H1 (cell line): ENCODE measurements at regions not wholly inside any gene's neighbourhood (a gene's known extent, or its start where the extent isn't known, plus 50 kb on each side); places are given as distances from the start of the nearest gene placed in this dataset.

Experiments used
- BACH1 ChIP-seq: IDR thresholded peaks from 2 replicates; pipeline ENCODE4 v1.6.1; 2012; ENCODE audit warnings: low read length, improper control_type of control experiment
- BRCA1 ChIP-seq: IDR thresholded peaks from 2 replicates; pipeline ENCODE4 v1.6.1; 2012; ENCODE audit warnings: low read depth, low read length, improper control_type of control experiment
- CTBP2 ChIP-seq: IDR thresholded peaks from 2 replicates; pipeline ENCODE4 v1.7.0; 2011; ENCODE audit warnings: borderline replicate concordance, mild to moderate bottlenecking, moderate library complexity, mixed read lengths, low read length; ENCODE audit not compliant: insufficient read depth, insufficient read length
- KDM4A ChIP-seq: IDR thresholded peaks from one replicate; pipeline ENCODE4 v1.7.1; 2012; ENCODE audit warnings: low read depth, mild to moderate bottlenecking, moderate library complexity, low read length, inconsistent platforms; ENCODE audit not compliant: severe bottlenecking
- RBBP5 ChIP-seq: IDR thresholded peaks from 2 replicates; pipeline ENCODE4 v1.7.1; 2012; ENCODE audit warnings: low read depth, mild to moderate bottlenecking, inconsistent platforms, low read length, moderate library complexity, borderline replicate concordance
- RNF2 ChIP-seq: fragments of 200-900, 300-1000 bp; sonication (generic); IDR thresholded peaks from 2 replicates; pipeline ENCODE4 v1.7.1; 2016; ENCODE audit warnings: borderline replicate concordance, low read depth, mild to moderate bottlenecking, antibody characterized with exemption, low read length; ENCODE audit not compliant: poor library complexity, severe bottlenecking; ENCODE audit errors: missing control alignments
- SIX5 ChIP-seq: IDR thresholded peaks from 2 replicates; pipeline ENCODE4 v1.6.1; 2011; ENCODE audit warnings: mild to moderate bottlenecking, low read depth, low read length
- TCF12 ChIP-seq: IDR thresholded peaks from 2 replicates; pipeline ENCODE4 v1.6.1; 2011; ENCODE audit warnings: low read depth, mild to moderate bottlenecking, low read length

DNA sequence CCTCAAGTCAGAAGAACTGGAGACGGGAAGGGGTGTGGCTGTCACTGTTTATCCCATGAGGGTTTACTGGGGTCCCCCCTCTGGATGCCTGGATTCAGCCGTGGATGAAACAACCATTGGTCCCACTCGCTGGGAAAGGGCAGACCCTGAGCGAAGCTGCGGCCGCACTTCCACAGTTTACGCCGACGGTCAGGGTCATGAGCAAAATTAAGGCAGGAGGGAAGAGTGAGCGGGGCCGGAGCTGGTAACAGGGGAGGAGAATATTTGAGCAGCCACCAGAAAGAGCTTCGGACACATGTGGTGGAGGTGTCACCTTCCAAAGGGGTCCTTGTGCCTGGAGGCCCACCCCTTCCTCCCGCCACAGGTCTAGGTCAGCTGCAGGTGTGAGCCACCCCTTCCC lies 344.9 kb downstream of the BRD1 start (continued):
- no peak for TF ChIP-seq RBBP5
- TF ChIP-seq RNF2, result no peak
- no peak for TF ChIP-seq SIX5
- TF ChIP-seq CTBP2, result no peak
- no peak for TF ChIP-seq TCF12
- no peak for TF ChIP-seq BACH1
- TF ChIP-seq KDM4A, result no peak
- no peak for TF ChIP-seq BRCA1
